IPS DF 6.9 (cell line): ENCODE measurements at regions not wholly inside any gene's neighbourhood (a gene's known extent, or its start where the extent isn't known, plus 50 kb on each side); places are given as distances from the start of the nearest gene placed in this dataset.
A peak's percentile ranks its signal among the peaks of the same experiment; 100 is the strongest.

ENCODE experiments used
- DNase-seq: peaks from one replicate; pipeline ENCODE4 v3.0.0-alpha.2; 2013; ENCODE audit warnings: low read depth, low spot score
- H3K27ac ChIP-seq: one replicate; pipeline ENCODE4 v1.5.1; 2013; ENCODE audit warnings: low read length, control low read depth
- H3K27me3 ChIP-seq: 2 replicates; pipeline ENCODE4 v1.6.1; 2013; ENCODE audit warnings: mild to moderate bottlenecking, low read length; ENCODE audit not compliant: control insufficient read depth, insufficient read depth
- H3K36me3 ChIP-seq: 2 replicates; pipeline ENCODE4 v1.6.1; 2013; ENCODE audit warnings: low read length; ENCODE audit not compliant: control insufficient read depth, insufficient read depth
- H3K4me1 ChIP-seq: 2 replicates; pipeline ENCODE4 v1.6.1; 2013; ENCODE audit warnings: low read length; ENCODE audit not compliant: control insufficient read depth, insufficient read depth
- H3K4me3 ChIP-seq: 2 replicates; pipeline ENCODE4 v1.5.1; 2013; ENCODE audit warnings: mild to moderate bottlenecking, low read length
- H3K9me3 ChIP-seq: 2 replicates; pipeline ENCODE4 v1.6.1; 2013; ENCODE audit warnings: low read length, inconsistent platforms; ENCODE audit not compliant: control insufficient read depth, insufficient read depth
- WGBS: extraction: QIAGEN DNeasy Blood & Tissue Kit; methylation state at CpG from one replicate; pipeline ENCODE4 v1.1.7; 2013; ENCODE audit warnings: mixed read lengths, missing lambda C conversion rate; ENCODE audit not compliant: insufficient read length, insufficient coverage; 5-methylcytosine and 5-hydroxymethylcytosine counted together

DNA sequence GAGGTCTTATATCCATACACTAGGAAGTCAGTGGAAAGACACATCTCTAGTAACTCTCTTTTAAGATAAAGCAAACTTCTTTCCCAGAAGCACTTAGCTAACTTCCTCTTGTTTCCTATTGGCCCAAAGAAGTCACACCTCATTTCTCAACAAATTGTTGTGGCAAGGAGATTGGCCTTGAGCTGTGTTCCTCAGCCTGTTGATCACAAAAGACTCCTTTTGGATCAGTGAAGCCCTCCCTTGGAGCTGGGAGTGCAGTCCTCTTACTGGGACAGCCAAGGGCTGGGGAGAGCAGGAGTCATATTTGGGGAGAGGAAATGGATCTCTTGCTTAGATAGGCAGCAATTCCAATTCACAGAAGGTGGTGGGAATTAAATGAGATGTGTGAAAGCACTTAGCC is 51.2 kb upstream of the DAPL1 start:
- no peaks in the 10 kb centered on the region for H3K9me3 ChIP-seq
- peaks cover 5% of the 10 kb centered on the region; the same call in 1 of the 2 replicates for H3K4me1 ChIP-seq
- DNase-seq: no peak

DNA sequence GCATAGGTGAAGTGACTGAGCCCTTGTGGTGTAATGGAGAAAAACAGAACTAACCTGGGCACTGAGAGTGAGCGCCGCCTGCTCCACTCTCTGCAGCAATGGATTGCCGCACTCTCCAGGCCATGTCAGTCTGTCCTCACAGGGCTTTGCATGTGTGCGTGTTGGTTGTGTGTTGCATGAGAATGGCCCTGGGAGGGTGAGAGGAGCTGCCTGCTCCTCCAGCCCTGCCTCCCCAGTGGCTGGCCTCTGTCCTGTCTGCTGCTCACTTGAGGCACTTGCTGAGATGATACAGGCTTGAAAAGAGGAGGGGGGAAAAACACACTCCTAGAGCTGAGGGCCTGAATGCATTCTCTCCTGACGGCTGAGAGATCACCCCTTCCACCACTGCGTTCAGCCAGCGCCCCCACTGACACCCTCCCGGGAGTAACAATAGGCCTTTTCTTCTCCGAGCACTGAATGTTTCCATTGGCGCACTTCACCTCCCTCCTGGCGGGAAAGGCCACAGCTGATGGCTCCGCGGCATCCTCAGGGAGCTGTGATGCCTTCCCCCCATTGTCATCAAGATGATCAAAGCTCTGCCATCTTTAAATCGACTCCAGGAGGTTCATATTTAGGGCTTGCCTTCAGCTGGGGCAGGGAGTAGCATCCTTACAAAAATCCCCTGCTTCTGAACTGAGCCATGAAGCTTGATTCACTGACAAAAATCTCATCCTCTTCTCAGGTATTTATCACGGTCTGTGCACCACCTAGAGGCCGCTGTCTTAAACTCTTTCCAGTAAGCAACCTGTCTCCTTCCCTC is 49.9 kb upstream of the DAPL1 start:
- peaks cover 5% of the 10 kb centered on the region; the same call in 1 of the 2 replicates for H3K4me1 ChIP-seq
- peak; percentile 57 for DNase-seq
- H3K27me3 ChIP-seq: no peaks in the 10 kb centered on the region
- H3K4me3 ChIP-seq: peak overlapping the region; percentile 6; the same call in 1 of the 2 replicates
- no CpG with 5 or more reads among the region's 16 CpGs for WGBS
- H3K9me3 ChIP-seq: no peaks in the 10 kb centered on the region
- H3K36me3 ChIP-seq: no peaks in the 10 kb centered on the region
- no peak overlapping the region for H3K27ac ChIP-seq

More for the DNA sequence above, 51.2 kb upstream of the DAPL1 start:
- Histone ChIP-seq H3K27ac (no peak overlapping the region), H3K27me3 (no peaks in the 10 kb centered on the region), H3K36me3 (no peaks in the 10 kb centered on the region), H3K4me3 (no peak overlapping the region)
